Endometrial microvascular endothelial cells (primary cell): ENCODE measurements at regions not wholly inside any gene's neighbourhood (a gene's known extent, or its start where the extent isn't known, plus 50 kb on each side); places are given as distances from the start of the nearest gene placed in this dataset.

Source experiments
- in situ Hi-C: cut with HindIII; loops from 2 replicates; pipeline ENCODE4 v1.10.0; 2017; ENCODE audit warnings: low sequenced_read_pairs, low pct_unique_long_range_greater_than_20kb; ENCODE audit errors: inconsistent ontology term

DNA sequence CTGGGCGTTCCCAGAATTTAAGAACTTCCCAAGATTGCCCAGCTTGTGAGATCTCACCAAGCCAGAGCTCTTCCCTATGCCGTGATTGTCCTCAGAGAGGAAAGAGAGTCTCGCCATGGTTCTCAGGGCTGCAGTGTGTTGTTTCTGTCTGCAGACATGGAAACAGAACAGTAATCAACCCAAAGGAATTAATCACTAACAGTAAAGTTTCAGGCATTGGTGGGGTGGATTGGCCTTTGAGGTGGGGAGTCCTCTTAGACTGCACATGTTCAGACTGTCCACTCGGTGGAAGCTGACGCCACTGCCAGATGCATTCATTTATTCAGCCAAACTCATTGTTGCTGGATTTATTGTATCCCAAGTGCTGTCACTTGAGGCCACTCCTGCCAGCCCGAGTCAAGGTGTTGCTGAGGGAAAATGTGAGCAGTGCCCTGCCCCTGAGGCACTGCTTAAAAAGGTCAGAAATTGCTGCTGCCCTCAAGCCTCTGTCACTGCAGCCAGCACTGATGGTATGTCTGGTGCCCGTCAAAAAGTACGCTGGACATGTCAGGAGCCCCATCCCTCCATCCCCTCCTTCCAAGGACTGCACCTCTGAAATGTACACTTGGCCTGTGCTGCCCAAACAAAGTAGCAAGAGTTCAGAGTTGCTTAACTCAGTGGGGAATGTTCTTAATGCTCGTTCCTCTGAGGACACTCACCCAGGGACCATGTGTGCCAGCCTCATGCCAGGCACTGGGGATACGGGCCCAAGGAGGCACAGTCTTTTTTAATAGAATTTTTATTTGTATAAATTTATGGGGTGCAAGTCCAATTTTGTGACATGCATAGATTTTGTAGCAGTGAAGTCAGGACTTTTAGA lies 201.0 kb downstream of the GLI2 start:
- in situ Hi-C loops = no loop called here

DNA sequence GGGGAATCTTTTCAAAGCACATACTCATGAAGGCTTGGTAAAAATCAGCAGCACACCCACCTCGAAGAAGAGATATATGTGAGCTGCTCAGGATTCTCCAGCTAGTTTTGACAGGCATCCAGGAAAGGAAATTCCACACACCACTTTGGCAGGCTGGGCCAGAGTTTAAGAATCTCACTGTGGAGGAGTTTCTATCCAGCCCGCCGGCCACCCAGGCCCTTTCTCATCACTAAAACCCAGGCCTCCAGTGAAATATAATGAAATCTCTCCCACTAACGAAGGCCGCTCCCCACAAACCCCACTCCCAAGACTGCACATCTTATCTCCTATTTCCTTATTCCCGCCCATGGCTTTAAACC lies 202.0 kb downstream of the GLI2 start:
- in situ Hi-C loops = no loop called here

DNA sequence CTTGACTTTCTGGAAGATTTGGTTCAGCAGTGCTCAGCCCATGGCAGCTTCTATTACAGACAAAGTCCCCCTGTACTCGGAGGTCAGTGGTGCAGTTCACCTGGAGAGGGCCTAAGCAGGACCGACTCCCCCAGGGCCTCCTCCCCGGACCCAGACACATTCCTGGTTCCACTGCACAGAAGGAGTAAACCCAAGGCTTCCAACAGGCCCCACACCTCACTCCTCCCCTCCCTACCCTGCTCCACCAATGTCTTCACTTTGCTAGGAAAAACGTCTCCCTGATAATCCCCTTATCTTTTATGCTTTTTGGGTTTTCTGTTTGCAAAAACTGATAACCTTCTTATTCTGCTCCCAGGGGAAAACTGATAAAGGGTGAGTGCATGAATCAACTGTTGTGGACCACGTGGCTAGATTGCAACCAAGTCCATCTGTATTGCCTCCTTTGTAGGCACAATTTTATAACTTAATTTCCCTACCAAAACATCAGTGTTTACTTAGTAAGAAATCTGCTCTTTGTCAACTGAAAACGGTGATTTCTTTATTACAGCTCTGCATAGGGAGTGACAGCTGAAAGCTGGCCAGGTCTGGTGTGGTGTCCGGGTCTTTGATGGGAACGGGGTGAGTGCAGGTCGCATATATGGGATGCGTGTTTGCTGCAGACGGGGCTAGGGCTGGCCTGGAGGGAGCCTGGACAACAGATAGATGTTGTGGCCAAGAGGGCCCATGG lies 202.5 kb downstream of the GLI2 start:
- in situ Hi-C loops = no loop called here

DNA sequence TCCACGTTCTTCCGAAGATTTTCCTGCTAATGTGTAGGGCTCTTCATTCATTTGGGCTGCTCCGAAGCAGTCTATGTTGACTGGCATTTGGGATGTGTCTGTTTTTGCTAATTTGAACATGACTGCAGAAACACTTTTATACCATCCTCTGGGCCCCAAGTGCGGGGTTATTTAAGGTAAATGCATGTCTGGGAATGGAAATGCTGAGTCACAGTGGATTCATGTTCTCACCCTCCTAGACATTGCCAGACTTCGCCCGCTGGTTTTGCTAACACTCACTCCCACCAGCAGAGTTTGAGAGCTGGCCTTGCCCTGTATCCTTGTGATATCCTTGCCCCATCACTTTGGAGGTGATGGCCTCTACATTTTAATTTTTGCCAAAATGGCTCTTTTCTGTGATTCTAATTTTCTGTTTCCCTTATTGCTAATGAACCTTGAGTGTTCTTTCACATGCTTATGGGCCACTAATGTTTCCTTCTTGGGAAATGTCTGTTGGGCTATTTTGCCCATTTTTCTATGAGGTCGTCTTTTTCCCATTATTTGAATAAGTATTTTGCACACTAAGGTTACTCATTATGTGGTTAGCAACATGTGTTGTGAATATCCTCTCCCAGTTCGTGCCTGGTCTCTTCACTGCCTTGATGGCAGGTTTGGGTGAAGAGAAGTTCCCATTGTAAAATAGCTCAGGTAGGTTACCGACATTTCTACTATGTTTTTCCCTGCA lies 204.1 kb downstream of the GLI2 start:
- in situ Hi-C loops = no loop called here

- in situ Hi-C loops = no loop called here
Measured at GRCh38 chr2:120940319-120940696, 204.6 kb downstream of the GLI2 start.

GRCh38 chr2:120940726-120941256 lies 205.1 kb downstream of the GLI2 start:
- in situ Hi-C loops = no loop called here

DNA sequence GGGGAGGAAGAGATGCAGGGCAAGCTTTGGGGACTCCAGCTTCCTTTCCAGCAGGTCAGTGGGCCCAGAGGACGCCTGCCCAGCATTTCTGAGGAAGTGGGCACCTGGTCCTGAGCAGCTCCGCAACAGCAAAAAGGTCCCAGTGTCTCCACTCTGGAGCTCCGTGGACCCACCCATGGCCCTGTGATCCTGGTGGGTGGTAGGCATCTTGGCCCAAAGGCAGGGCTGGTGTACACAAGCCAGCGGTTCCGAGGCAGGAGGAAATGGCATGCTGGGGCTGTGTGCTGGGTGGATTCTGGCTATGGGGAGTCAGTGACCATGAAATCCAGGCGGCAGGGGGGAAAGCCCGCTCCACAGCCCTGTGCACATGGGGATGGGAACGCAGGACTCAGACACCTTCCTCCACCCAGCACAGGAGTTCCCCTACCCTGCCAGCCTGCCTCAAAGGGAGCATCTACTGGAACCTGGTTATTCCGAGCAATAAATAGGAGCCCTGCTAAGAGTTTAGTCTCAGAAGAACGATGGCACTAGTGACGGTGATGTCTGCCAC lies 206.0 kb downstream of the GLI2 start:
- in situ Hi-C loops = no loop called here

GRCh38 chr2:120942658-120943057 lies 207.0 kb downstream of the GLI2 start:
- in situ Hi-C loops = no loop called here

DNA sequence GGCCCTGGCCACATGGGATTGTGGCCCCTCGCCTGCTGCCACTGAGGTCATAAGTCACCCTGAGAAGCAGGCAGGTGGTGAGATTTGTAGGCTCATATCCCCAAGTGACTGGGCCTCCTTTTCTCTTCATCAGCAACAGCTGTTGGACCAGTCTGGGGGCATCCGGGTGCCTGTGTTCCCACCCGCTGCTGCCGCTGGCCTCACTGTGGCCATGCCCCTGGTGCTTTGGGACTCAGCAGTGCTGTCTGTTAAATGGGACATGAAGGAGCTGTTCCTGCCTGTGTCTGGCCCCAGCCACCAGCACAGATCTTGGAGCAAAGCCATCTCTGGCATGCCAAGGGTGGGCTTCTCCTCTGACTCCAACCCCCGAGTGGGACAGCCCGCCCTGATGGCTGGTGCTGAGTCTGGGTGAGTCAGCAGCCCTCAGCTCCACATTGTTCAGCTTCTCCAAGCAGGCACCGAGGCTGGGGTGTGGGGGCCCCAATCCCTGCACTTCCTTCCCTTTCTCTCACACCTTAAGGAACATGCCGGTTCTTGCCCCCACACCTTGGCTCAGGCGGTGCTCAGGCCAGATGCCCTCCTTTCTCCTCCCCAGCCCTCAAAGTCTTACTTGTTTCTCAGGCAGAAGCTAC lies 207.9 kb downstream of the GLI2 start:
- in situ Hi-C loops = no loop called here

GRCh38 chr2:120944575-120944974 lies 208.9 kb downstream of the GLI2 start:
- in situ Hi-C loops = no loop called here

DNA sequence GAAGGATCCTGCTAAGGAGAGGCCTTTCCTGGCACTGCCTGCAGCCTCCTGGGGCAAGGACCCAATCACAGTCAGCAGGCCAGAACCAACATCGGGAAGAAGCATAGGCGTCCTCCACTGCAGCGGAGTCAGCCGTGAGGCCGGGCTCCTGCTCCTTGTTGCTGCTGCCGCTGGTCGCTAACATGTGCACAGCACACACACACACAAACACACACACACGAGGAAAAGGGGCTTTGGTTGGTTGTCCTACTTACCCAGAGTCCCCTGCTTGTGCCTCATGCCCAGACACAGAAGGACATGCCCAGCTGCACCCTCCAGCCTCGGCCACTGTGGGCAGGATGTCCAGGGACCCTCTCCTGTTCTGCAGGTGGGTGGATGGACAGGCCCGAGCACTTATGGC lies 209.4 kb downstream of the GLI2 start:
- in situ Hi-C loops = no loop called here

- in situ Hi-C loops = no loop called here
Measured at GRCh38 chr2:120945832-120946499, 210.3 kb downstream of the GLI2 start.

- in situ Hi-C loops = no loop called here
Measured at GRCh38 chr2:120947327-120947726, 211.7 kb downstream of the GLI2 start.

DNA sequence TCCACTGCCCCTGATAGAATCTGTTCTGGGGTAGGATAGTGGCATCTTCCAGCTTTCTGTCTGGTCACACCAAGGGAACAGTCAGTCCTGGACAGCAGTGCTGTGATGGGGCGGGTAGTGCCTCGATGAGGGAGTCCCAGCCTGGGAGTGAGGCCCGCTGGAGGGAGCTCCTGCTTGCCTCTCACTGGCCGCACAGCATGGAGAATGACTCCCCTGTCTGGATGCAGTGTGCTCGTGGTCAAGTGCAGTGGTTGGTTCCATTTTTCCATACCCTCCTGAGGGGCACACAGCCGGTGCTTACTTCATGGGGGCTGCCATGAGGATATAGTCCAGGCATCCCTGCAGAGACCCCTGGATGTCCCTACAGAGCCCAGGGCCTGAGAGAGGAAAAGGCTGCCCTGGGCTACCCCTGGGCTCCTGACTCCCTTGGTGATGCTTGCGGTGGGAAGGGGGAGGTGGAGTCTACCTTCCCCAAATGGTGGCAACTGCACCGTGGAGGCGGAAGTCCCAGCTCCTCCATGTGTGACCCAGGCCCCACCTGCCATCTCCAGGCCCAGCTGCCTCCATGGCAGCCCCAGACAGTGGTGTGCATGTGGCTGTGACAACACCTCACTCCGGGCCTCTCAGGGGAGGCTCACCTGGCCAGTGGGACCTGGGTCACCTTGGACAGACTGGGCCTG lies 212.5 kb downstream of the GLI2 start:
- in situ Hi-C loops = no loop called here

GRCh38 chr2:120948662-120949011 lies 213.0 kb downstream of the GLI2 start:
- in situ Hi-C loops = no loop called here

- in situ Hi-C loops = no loop called here
Measured at GRCh38 chr2:120949027-120949956, 213.6 kb downstream of the GLI2 start.
